ENCODE measurements at regions not wholly inside any gene's neighbourhood (a gene's known extent, or its start where the extent isn't known, plus 50 kb on each side); places are given as distances from the start of the nearest gene placed in this dataset.

- no peak for TF ChIP-seq SUZ12 (IDR thresholded peaks at IDR 0.05; ENCODE audit: extremely low read depth, insufficient read depth, insufficient read length)
- TF ChIP-seq ZNF274 (IDR thresholded peaks at IDR 0.05; ENCODE audit: low read depth, low read length): no peak
- TF ChIP-seq YY1 (IDR thresholded peaks at IDR 0.05; ENCODE audit: insufficient read depth, insufficient read length): no peak
Measured at GRCh38 chrX:146224442-146224841, 406.8 kb downstream of the SLITRK2 start.
